HepG2 (cell line): ENCODE measurements at regions not wholly inside any gene's neighbourhood (a gene's known extent, or its start where the extent isn't known, plus 50 kb on each side); places are given as distances from the start of the nearest gene placed in this dataset.

Source experiments
- ATAC-seq: fragments of 200-7000 bp; cut with Tn5 transposase; 3 replicates; pipeline ENCODE4 v1.9.1; 2020; ENCODE audit warnings: mild to moderate bottlenecking, moderate library complexity
- BruUV-seq: library from RNA; stranded (reverse); fragments of 400-500 nt; replicated peaks from 2 replicates; lab custom pipeline; 2021; lab: Mats Ljungman, UMichigan
- CTCF ChIA-PET: fragments of 300-600 bp; formaldehyde crosslinking; extraction: SDS; loops from one replicate; lab custom pipeline; 2021; ENCODE audit warnings: low total read pairs, inconsistent platforms, low intra/inter-chr PET ratio; lab: Yijun Ruan, JAX
- POLR2A ChIA-PET: fragments of 350-600 bp; sonication (Branson Sonifier 250); formaldehyde crosslinking; loops from one replicate; lab custom pipeline; 2020; ENCODE audit warnings: antibody characterized with exemption, inconsistent platforms; lab: Yijun Ruan, JAX
- DNase-seq: peaks from one replicate; pipeline ENCODE4 v3.0.0-alpha.2; 2015; ENCODE audit warnings: low spot score
- FAIRE-seq: peaks from 3 replicates; lab custom pipeline; 2011; peaks lifted over from hg19 to GRCh38; lab: Jason Lieb, UNC
- H2AFZ ChIP-seq: one replicate; pipeline ENCODE4 v1.6.1; 2011; ENCODE audit warnings: low read length, inconsistent platforms
- H3K27ac ChIP-seq: fragments of 300-600 bp; 3 replicates; pipeline ENCODE4 v1.8.0; 2011; ENCODE audit warnings: mixed run types, mild to moderate bottlenecking, mixed read lengths, low read length, inconsistent platforms; ENCODE audit not compliant: insufficient read depth; ENCODE audit errors: extremely low read length
- H3K27me3 ChIP-seq, 2 experiments: fragments of 200-600 bp in 1 of 2; 2 replicates in 1 of 2; 3 replicates in 1 of 2; pipeline versions ENCODE4 v1.6.0 to v1.8.0; 2011; ENCODE audit warnings: low read length in 2 of 2, mild to moderate bottlenecking in 2 of 2, moderate library complexity in 2 of 2, inconsistent platforms in 1 of 2; ENCODE audit not compliant: insufficient read depth in 2 of 2, control insufficient read depth in 1 of 2
- H3K36me3 ChIP-seq, 2 experiments: fragments of 200-600 bp in 1 of 2; replicated peaks in 1 of 2; 2 replicates in 1 of 2; 3 replicates in 1 of 2; pipeline versions ENCODE4 v1.5.1 to v1.8.0; 2011; ENCODE audit warnings: low read length in 2 of 2, inconsistent platforms in 1 of 2; ENCODE audit not compliant: insufficient read depth in 2 of 2, control insufficient read depth in 1 of 2
- H3K4me1 ChIP-seq: 2 replicates; pipeline ENCODE4 v1.5.1; 2012; ENCODE audit warnings: low read length, inconsistent platforms; ENCODE audit not compliant: insufficient read depth
- H3K4me2 ChIP-seq: 2 replicates; pipeline ENCODE4 v1.6.0; 2011; ENCODE audit warnings: low read depth, low read length, inconsistent platforms
- H3K4me3 ChIP-seq, 3 experiments: fragments of 200-600 bp in 1 of 3; sonication (generic), shearing (Covaris generic) in 1 of 3; replicated peaks in 1 of 3; 2 replicates each; pipeline ENCODE4 v1.5.1; 2011 to 2016; ENCODE audit warnings: low read length in 3 of 3, inconsistent platforms in 2 of 3, low read depth in 2 of 3, mild to moderate bottlenecking in 2 of 3, control low read depth in 1 of 3, mixed read lengths in 1 of 3; ENCODE audit not compliant: insufficient read depth in 1 of 3
- H3K79me2 ChIP-seq: one replicate; pipeline ENCODE4 v1.6.1; 2011; ENCODE audit warnings: low read length, inconsistent platforms; ENCODE audit not compliant: insufficient read depth
- H3K9ac ChIP-seq: 2 replicates; pipeline ENCODE4 v1.6.0; 2011; ENCODE audit warnings: mild to moderate bottlenecking, low read depth, low read length, inconsistent platforms; ENCODE audit not compliant: insufficient read depth
- H3K9me3 ChIP-seq: 2 replicates; pipeline ENCODE4 v1.5.1; 2012; ENCODE audit warnings: mild to moderate bottlenecking, low read length
- H4K20me1 ChIP-seq: 2 replicates; pipeline ENCODE4 v1.6.0; 2011; ENCODE audit warnings: inconsistent platforms, mild to moderate bottlenecking, low read length, moderate library complexity; ENCODE audit not compliant: insufficient read depth
- KDM1A ChIP-seq: IDR thresholded peaks from 2 replicates; pipeline ENCODE4 v1.6.1; 2016; ENCODE audit warnings: missing compliant biosample characterization
- KDM4B ChIP-seq: sonication (generic); formaldehyde crosslinking; IDR thresholded peaks from 2 replicates; pipeline ENCODE4 v1.4.0; 2020; ENCODE audit warnings: missing genetic modification reagents
- STAG1 ChIP-seq: sonication (generic); formaldehyde crosslinking; IDR thresholded peaks from 2 replicates; pipeline ENCODE4 v1.4.0; 2020; ENCODE audit warnings: missing genetic modification reagents
- TAF1 ChIP-seq: sonication (generic); formaldehyde crosslinking; IDR thresholded peaks from 2 replicates; pipeline ENCODE4 v1.4.0; 2020; ENCODE audit warnings: missing genetic modification reagents
- THRA ChIP-seq: sonication (generic); formaldehyde crosslinking; IDR thresholded peaks from 2 replicates; pipeline ENCODE4 v1.4.0; 2020; ENCODE audit warnings: missing genetic modification reagents, borderline replicate concordance
- ZBTB1 ChIP-seq: sonication (generic); formaldehyde crosslinking; IDR thresholded peaks from 2 replicates; pipeline ENCODE4 v1.4.0; 2020; ENCODE audit warnings: missing genetic modification reagents, borderline replicate concordance
- ZKSCAN5 ChIP-seq: sonication (generic); formaldehyde crosslinking; IDR thresholded peaks from 2 replicates; pipeline ENCODE4 v1.5.1; 2020; ENCODE audit warnings: mild to moderate bottlenecking, missing genetic modification reagents
- ZNF225 ChIP-seq: sonication (generic); formaldehyde crosslinking; IDR thresholded peaks from 2 replicates; pipeline ENCODE4 v1.4.0; 2020; ENCODE audit warnings: mild to moderate bottlenecking, missing genetic modification reagents
- WGBS: methylation state at CpG from one replicate; pipeline ENCODE4 v1.1.6; 2017; ENCODE audit warnings: low lambda C conversion rate; 5-methylcytosine and 5-hydroxymethylcytosine counted together
- in situ Hi-C: cut with HindIII; loops from 2 replicates; pipeline ENCODE4 v1.10.0; 2017; ENCODE audit warnings: low pct_unique_long_range_greater_than_20kb; ENCODE audit not compliant: extremely low pct_ligation_motif_present
- intact Hi-C: fragments of 100-400 bp; cut with micrococcal nuclease; formaldehyde crosslinking; loops from one replicate; pipeline ENCODE4 v1.10.0; 2022; ENCODE audit not compliant: unreplicated experiment
- TF ChIP-seq, protein P1 (sequence below): fragments of 450-650 bp; IDR thresholded peaks from 2 replicates; pipeline ENCODE4 v1.6.1; 2016

GRCh38 chr1:60942291-60942690, 140.1 kb upstream of the NFIA start:
- no peak for ATAC-seq
- FAIRE-seq: no peak
- intact Hi-C loops (no loop called here), in situ Hi-C loops (no loop called here)
- no peak for DNase-seq
- Histone ChIP-seq H3K4me1 (peaks cover 16% of the 10 kb centered on the region), H4K20me1 (no peaks in the 10 kb centered on the region), H3K36me3 (no peaks in the 10 kb centered on the region), H3K9ac (no peak overlapping the region), H3K79me2 (no peaks in the 10 kb centered on the region), H3K27ac (no peak overlapping the region), H3K4me2 (no peak overlapping the region), H3K4me3 (no peak overlapping the region), H3K9me3 (no peaks in the 10 kb centered on the region), H3K27me3 (peaks cover 0 to 7% of the 10 kb centered on the region in 2 experiments; a peak in 1 of 5 replicates), H2AFZ (no peak overlapping the region)
- no TSS peak for BruUV-seq
- TF ChIP-seq KDM1A (CRISPR knock-in tag): no peak
- no peak for TF ChIP-seq ZBTB1
- TF ChIP-seq THRA (CRISPR knock-in tag): no peak
- no peak for TF ChIP-seq ZNF225
- no peak for TF ChIP-seq KDM4B (CRISPR knock-in tag)
- no peak for TF ChIP-seq TAF1
- TF ChIP-seq ZKSCAN5 (CRISPR knock-in tag): no peak
- TF ChIP-seq STAG1 (CRISPR knock-in tag): no peak
- TF ChIP-seq, protein P1, sequence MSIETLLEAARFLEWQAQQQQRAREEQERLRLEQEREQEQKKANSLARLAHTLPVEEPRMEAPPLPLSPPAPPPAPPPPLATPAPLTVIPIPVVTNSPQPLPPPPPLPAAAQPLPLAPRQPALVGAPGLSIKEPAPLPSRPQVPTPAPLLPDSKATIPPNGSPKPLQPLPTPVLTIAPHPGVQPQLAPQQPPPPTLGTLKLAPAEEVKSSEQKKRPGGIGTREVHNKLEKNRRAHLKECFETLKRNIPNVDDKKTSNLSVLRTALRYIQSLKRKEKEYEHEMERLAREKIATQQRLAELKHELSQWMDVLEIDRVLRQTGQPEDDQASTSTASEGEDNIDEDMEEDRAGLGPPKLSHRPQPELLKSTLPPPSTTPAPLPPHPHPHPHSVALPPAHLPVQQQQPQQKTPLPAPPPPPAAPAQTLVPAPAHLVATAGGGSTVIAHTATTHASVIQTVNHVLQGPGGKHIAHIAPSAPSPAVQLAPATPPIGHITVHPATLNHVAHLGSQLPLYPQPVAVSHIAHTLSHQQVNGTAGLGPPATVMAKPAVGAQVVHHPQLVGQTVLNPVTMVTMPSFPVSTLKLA: no peak
- CTCF ChIA-PET: no interaction called here
- POLR2A ChIA-PET: no interaction called here
- 28% methylated on average over 2 of the region's 2 CpGs for WGBS
